ENCODE measurements at regions not wholly inside any gene's neighbourhood (a gene's known extent, or its start where the extent isn't known, plus 50 kb on each side); places are given as distances from the start of the nearest gene placed in this dataset.
"Not testable (repeated sequence)": the region's sequence is repeated elsewhere in the genome, so short reads cannot be mapped to it uniquely, and the experiment has no call there.

DNA sequence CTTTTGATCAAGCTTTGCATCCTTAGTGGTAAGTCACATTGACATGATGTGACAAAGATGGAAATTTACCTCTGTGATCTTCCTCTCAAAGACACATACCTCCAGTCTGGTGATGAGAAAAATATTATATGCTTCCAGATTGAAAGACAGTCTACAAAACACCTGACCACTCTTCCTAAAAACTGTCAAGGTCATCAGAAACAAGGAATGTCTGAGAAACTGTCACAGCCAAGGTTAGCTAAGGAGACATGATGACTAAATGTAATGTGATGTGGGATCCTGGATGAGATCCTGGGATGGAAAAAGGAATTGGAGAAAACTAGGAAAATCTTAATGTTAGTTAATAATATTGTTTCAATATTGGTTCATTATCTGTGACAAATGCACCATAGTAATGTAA is 226.6 kb upstream of the ST6GAL2 start:
- Mint-ChIP-seq H3K27me3 (no peaks in the 10 kb centered on the region), H3K36me3 (ENCODE audit: insufficient read depth) (no peaks in the 10 kb centered on the region), H3K4me3 (no peak overlapping the region), H3K9me3 (peaks cover 4 to 17% of the 10 kb centered on the region in 2 donors), H3K4me1 (ENCODE audit: low read depth in 2 of 2) (no peaks in the 10 kb centered on the region), H3K27ac (no peak overlapping the region)
- DNase-seq: no peak
- no peak for ATAC-seq (replicated peaks)

DNA sequence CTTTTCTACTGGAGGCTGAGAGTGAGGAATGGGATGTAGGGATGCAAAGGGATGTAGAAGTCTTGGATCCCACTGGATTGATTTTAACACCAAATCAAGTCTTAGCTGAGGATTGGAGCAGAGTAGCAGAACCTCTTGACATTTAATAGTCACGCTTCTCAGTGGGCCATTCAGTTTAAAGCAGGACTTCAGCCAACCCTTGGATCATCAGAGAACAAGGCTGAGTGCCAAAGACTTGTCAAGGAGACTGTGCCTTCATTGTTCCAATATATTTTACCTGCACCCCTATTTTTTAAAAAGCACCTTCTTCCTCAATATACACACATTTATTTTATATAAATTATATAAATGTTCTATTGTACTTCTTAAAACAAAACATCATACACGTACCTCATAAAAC is 242.4 kb upstream of the ST6GAL2 start:
- Mint-ChIP-seq H3K4me3 (no peak overlapping the region), H3K9me3 (no peaks in the 10 kb centered on the region), H3K27me3 (no peaks in the 10 kb centered on the region), H3K36me3 (ENCODE audit: insufficient read depth) (no peaks in the 10 kb centered on the region), H3K27ac (no peak overlapping the region), H3K4me1 (ENCODE audit: low read depth in 2 of 2) (no peaks in the 10 kb centered on the region)
- no peak for ATAC-seq (replicated peaks)
- no peak for DNase-seq

DNA sequence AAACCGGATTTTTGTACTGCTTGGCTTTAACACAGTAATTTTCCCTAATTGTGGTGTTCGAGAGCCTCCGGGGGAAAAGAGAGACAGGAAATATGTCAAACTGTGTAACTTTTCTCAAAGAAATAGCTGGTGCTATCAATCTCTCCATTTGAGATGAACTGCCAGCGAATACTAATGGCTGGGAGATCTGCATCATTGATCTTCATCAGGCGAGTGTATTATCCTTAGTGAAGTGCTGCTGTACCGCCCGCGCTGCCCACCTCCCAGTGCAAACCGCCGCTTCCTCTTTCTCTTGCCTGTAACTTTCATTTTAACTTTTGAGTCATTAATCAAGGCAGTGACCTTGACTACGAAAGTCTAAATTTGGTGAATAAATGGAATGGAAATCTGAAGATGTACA is 246.1 kb upstream of the ST6GAL2 start:
- H3K27ac Mint-ChIP-seq: no peak overlapping the region
- DNase-seq: no peak
- no peak overlapping the region for H3K4me3 Mint-ChIP-seq
- no peaks in the 10 kb centered on the region for H3K4me1 Mint-ChIP-seq (ENCODE audit: low read depth in 2 of 2)
- H3K9me3 Mint-ChIP-seq: no peaks in the 10 kb centered on the region
- no peaks in the 10 kb centered on the region for H3K36me3 Mint-ChIP-seq (ENCODE audit: insufficient read depth)
- ATAC-seq (replicated peaks): no peak
- H3K27me3 Mint-ChIP-seq: no peaks in the 10 kb centered on the region

DNA sequence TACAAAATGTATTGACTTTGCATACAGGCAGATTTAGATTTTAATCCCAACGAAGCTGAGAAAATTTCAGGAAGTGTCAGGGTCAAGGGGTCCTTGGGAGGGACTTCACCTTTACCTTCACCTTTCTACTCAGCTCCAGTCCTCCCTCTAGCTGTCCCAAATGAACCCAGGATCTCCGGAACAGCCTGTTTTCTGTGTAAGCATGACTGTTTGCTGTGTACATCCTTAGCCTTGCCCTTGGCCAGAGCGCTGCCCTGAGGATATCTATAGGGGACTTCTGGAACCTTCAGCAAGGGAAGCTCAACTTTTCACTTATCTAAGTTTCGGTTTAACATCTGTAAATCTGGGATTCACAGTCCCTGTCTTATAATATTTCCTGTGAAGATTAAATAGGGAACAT is 246.8 kb upstream of the ST6GAL2 start:
- Mint-ChIP-seq H3K27ac (no peak overlapping the region), H3K9me3 (no peaks in the 10 kb centered on the region), H3K4me1 (ENCODE audit: low read depth in 2 of 2) (no peaks in the 10 kb centered on the region), H3K4me3 (no peak overlapping the region), H3K36me3 (ENCODE audit: insufficient read depth) (no peaks in the 10 kb centered on the region), H3K27me3 (no peaks in the 10 kb centered on the region)
- no peak for DNase-seq
- no peak for ATAC-seq (replicated peaks)

DNA sequence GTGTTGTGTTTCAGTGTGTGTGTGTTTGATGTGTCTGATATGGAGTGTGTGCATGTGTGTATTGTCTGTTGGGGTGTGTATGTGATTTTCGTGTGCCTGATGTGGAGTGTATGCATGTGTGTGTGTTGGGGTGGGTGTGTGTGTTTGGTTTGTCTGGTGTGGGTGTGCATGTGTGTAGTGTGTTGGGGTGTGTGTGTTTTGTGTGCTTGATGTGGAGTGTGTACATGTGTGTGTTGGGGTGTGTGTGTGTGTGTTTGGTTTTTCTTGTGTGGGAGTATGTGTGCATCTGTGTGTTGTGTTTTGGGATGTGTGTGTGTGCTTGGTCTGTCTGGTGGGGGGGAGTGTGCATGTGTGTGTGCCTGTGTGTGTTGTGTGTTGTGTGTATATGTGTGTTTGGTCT is 247.4 kb upstream of the ST6GAL2 start:
- Mint-ChIP-seq H3K4me3 (no peak overlapping the region), H3K4me1 (ENCODE audit: low read depth in 2 of 2) (no peaks in the 10 kb centered on the region), H3K36me3 (ENCODE audit: insufficient read depth) (no peaks in the 10 kb centered on the region), H3K9me3 (no peaks in the 10 kb centered on the region), H3K27ac (no peak overlapping the region), H3K27me3 (no peaks in the 10 kb centered on the region)
- DNase-seq (no peak), ATAC-seq (replicated peaks) (no peak)

DNA sequence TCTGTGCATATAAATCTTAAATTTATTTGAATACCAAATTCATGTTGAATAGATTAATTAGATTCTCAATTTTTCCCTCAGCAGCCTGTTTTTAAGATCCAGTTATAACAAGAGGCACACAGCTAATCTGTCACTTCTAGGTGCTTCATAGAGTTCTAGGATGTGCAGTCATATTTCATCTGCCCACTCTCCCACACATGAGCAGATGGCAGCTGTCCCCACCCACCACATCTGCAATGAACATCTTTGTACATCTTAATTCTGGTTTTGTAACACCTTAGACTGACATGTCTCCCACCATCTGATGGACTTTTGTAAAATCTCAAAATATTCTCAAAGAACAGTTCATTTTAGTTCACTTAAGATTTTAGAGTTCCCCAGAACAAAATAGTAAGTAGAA is 250.8 kb upstream of the ST6GAL2 start:
- DNase-seq (no peak), ATAC-seq (replicated peaks) (no peak)
- Mint-ChIP-seq H3K4me1 (ENCODE audit: low read depth in 2 of 2) (no peaks in the 10 kb centered on the region), H3K27me3 (no peaks in the 10 kb centered on the region), H3K36me3 (ENCODE audit: insufficient read depth) (no peaks in the 10 kb centered on the region), H3K9me3 (no peaks in the 10 kb centered on the region), H3K4me3 (no peak overlapping the region), H3K27ac (no peak overlapping the region)

DNA sequence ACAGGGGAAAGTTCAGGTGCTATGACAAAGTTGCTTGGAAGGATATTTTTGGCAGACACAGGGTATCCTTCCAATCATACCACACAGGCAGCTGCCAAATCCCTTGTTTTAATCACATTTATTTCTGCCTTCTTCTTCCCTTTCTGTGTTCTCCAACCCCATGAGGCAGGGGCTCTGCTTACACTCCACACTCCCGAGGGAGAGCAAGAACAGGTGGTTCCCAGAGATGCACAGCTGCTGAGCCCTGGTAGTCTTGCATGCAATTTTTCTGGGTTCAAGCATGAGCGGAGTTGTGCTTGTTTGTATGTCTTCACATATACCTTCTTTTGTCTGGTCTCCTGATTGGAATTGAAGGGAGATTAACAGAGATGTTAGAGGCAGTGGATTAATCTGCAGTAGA is 251.7 kb upstream of the ST6GAL2 start:
- peaks cover 0 to 5% of the 10 kb centered on the region in 2 donors for H3K9me3 Mint-ChIP-seq
- no peaks in the 10 kb centered on the region for H3K36me3 Mint-ChIP-seq (ENCODE audit: insufficient read depth)
- DNase-seq (no peak), ATAC-seq (replicated peaks) (no peak)
- H3K27ac Mint-ChIP-seq: no peak overlapping the region
- H3K4me1 Mint-ChIP-seq (ENCODE audit: low read depth in 2 of 2): no peaks in the 10 kb centered on the region
- H3K27me3 Mint-ChIP-seq: no peaks in the 10 kb centered on the region
- no peak overlapping the region for H3K4me3 Mint-ChIP-seq

DNA sequence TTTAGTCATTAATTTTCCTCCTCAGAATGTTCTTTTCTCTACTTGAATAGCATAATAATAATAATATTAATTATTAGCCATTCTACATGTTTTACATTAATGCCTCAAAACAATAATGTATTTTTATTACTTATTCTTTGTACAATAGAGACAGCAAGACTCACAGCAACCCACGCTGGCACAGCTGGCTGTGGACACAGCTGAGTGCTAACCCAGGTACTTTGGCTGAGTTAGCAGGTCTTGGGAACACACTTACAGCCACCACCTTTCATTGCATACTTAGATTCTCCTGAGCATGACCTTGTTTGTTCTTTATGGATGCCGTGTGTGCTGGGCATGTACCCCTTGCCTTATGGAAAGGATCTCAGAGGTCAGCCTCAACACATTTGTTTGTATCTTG is 260.2 kb upstream of the ST6GAL2 start:
- no peak overlapping the region for H3K4me3 Mint-ChIP-seq
- H3K36me3 Mint-ChIP-seq (ENCODE audit: insufficient read depth): no peaks in the 10 kb centered on the region
- ATAC-seq (replicated peaks) (no peak), DNase-seq (no peak)
- no peaks in the 10 kb centered on the region for H3K27me3 Mint-ChIP-seq
- H3K9me3 Mint-ChIP-seq: peaks cover 0 to 8% of the 10 kb centered on the region in 2 donors
- no peaks in the 10 kb centered on the region for H3K4me1 Mint-ChIP-seq (ENCODE audit: low read depth in 2 of 2)
- no peak overlapping the region for H3K27ac Mint-ChIP-seq

DNA sequence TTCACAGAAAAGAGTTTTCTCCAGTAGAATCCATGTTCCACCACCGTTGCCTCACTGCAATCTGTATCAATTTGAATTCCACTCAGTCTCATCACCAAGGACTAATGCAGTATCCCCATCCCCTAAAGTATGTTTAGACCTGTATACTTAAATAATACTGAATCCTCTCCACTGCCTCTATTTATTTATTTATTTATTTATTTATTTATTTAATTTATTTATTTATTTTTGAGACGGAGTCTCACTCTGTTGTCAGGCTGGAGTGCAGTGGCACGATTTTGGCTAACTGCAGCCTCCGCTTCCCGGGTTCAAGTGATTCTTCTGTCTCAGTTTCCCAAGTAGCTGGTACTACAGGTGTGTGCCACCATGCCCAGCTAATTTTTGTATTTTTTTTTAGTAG is 260.7 kb upstream of the ST6GAL2 start:
- not testable (repeated sequence) for ATAC-seq (replicated peaks); H3K9me3 Mint-ChIP-seq; DNase-seq; H3K36me3 Mint-ChIP-seq (ENCODE audit: insufficient read depth); H3K27ac Mint-ChIP-seq; H3K4me3 Mint-ChIP-seq; H3K4me1 Mint-ChIP-seq (ENCODE audit: low read depth in 2 of 2); H3K27me3 Mint-ChIP-seq

DNA sequence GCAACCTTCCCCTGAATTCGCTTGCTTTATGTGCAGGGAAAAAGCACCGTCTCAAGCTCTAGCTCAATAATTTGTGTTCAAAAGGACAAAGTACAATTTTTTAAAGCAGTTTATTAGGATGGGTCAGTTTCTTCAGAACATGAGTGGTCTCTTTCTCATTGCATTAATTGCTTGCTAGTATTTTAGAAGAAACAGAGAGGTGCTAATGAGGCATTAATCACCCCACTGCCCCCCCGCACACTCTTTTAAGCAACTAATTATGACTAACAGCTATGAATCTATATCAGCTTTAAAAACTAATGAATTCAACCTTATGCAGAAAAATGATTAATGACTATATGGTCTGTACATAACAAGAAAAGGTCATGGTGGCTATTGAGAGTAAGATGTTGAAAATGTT is 262.1 kb upstream of the ST6GAL2 start:
- Mint-ChIP-seq H3K9me3 (peaks cover 0 to under 1% of the 10 kb centered on the region in 2 donors), H3K36me3 (ENCODE audit: insufficient read depth) (no peaks in the 10 kb centered on the region), H3K27me3 (no peaks in the 10 kb centered on the region), H3K27ac (no peak overlapping the region), H3K4me1 (ENCODE audit: low read depth in 2 of 2) (no peaks in the 10 kb centered on the region), H3K4me3 (no peak overlapping the region)
- ATAC-seq (replicated peaks) (no peak), DNase-seq (no peak)

DNA sequence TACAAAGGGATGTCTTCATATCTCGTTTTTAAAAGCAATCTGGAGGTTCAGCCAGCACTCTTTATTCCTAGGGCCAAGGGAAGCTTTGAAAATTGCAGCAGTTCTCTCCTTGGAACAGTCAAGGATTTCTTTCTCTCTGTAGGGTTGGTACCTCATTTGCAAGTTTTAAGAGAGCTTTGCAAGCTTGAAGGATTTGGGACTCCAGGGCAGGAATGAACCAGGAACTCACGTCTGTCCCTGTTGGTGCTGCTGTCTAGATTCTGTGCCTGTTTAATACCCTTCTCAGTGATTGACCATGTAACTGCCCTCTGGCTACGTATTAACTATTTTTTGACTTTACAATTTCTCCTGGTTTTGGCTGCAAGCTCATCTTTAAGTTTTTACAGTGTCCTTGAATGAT is 262.5 kb upstream of the ST6GAL2 start:
- H3K27ac Mint-ChIP-seq: no peak overlapping the region
- no peaks in the 10 kb centered on the region for H3K9me3 Mint-ChIP-seq
- H3K36me3 Mint-ChIP-seq (ENCODE audit: insufficient read depth): no peaks in the 10 kb centered on the region
- no peak for DNase-seq
- no peaks in the 10 kb centered on the region for H3K4me1 Mint-ChIP-seq (ENCODE audit: low read depth in 2 of 2)
- no peak for ATAC-seq (replicated peaks)
- no peak overlapping the region for H3K4me3 Mint-ChIP-seq
- H3K27me3 Mint-ChIP-seq: no peaks in the 10 kb centered on the region

DNA sequence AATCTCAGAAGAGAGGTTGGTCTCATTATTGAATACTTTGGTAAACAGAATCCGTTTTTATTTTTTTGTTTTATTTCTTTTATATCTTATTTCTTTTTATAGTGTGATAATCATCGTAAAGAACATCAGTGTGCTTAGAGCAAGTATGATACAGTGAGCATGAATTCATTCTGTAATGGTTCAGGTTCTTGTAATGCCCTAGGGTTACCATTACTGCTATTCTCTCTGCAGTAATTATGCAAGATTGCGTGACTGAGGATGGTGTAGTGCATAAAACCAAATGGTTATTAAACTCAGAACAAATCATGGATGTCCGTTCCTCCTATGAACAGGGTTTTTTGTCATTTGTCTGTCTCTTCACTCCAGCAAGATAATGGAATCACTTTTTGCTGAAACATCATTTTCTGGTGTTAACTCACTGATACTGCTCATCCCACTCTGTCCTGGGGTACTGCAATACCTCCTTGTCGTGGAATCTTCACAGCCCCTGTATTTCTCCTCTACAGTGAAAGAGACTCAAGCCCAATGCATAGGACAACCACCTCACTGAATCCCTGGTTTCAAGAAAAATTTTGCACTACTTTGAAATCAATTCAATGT is 274.8 kb upstream of the ST6GAL2 start:
- Mint-ChIP-seq H3K4me3 (no peak overlapping the region), H3K27ac (no peak overlapping the region), H3K36me3 (ENCODE audit: insufficient read depth) (no peaks in the 10 kb centered on the region), H3K4me1 (ENCODE audit: low read depth in 2 of 2) (no peaks in the 10 kb centered on the region), H3K9me3 (peaks cover 4 to 8% of the 10 kb centered on the region in 2 donors), H3K27me3 (no peaks in the 10 kb centered on the region)
- ATAC-seq (replicated peaks): no peak
- DNase-seq: no peak

DNA sequence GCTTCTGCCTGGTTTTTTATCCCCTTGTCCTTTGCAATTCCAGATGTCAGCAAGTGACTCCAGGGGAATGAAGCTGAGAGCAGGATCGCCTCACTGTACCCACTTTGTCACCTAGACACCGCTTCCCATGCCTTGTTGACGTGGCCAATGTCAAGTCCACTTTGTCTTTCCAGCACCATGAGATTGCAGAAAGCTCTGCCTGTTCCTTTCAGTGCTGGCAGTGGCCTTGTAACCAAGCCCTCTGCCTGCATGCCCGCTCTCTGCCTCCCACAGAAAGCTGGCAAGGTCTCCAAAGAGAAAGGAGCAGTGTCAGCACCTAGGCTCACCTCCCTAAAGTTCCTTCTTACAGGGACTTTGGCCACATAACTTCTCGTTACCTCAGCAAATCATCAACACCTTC is 282.2 kb upstream of the ST6GAL2 start:
- ATAC-seq (replicated peaks) (no peak), DNase-seq (no peak)
- Mint-ChIP-seq H3K27ac (no peak overlapping the region), H3K4me3 (no peak overlapping the region), H3K36me3 (ENCODE audit: insufficient read depth) (peaks cover 2% of the 10 kb centered on the region), H3K27me3 (no peaks in the 10 kb centered on the region), H3K4me1 (ENCODE audit: low read depth in 2 of 2) (no peaks in the 10 kb centered on the region), H3K9me3 (peaks cover 8 to 18% of the 10 kb centered on the region in 2 donors)

DNA sequence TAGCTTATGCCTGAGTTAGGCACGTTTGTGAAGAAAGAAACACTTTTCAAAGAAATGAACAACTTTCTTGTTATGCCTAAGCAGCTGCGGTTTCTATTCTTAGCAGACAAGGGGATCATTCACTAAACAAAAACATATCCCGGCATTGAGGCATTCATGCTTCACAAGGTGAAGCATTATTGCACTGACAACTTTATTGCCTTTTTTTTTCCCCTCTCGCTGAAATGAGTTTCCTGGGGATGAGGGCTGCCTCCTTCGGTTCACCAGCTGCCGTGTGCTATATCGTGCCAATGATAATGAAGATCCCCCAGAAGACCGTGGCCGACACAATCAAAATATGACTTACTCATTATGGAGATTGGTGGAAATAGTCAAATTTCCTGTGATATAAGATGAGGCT is 288.2 kb upstream of the ST6GAL2 start:
- Mint-ChIP-seq H3K27ac (no peak overlapping the region), H3K4me3 (no peak overlapping the region), H3K9me3 (no peaks in the 10 kb centered on the region), H3K4me1 (ENCODE audit: low read depth in 2 of 2) (no peaks in the 10 kb centered on the region), H3K36me3 (ENCODE audit: insufficient read depth) (peaks cover 2% of the 10 kb centered on the region), H3K27me3 (no peaks in the 10 kb centered on the region)
- DNase-seq (no peak), ATAC-seq (replicated peaks) (no peak)

DNA sequence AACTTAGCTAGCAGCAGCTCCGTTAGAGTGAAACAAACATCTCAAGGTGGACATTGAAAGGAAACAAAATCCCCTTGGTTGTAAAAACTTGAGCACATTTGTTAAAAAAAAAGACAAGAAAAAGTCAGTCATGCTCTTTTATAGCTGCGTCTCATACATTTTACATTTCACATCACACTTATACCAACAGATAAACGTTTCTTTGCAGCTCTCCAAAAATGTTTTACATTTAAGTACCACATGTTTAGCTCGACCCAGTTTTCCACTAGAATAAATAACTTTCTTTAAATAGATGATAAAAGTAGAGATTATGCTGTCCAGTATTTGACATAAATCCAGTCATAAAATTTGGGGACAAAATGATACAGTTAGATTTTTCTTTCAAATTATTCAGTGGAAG is 297.0 kb upstream of the ST6GAL2 start:
- Mint-ChIP-seq H3K4me1 (ENCODE audit: low read depth in 2 of 2) (no peaks in the 10 kb centered on the region), H3K4me3 (no peak overlapping the region)
- no peak for DNase-seq

More for the DNA sequence above, 297.0 kb upstream of the ST6GAL2 start:
- H3K36me3 Mint-ChIP-seq (ENCODE audit: insufficient read depth): no peaks in the 10 kb centered on the region
- no peak for ATAC-seq (replicated peaks)
- peaks cover 2 to 5% of the 10 kb centered on the region in 2 donors for H3K9me3 Mint-ChIP-seq
- H3K27ac Mint-ChIP-seq: no peak overlapping the region
- H3K27me3 Mint-ChIP-seq: no peaks in the 10 kb centered on the region

All from effector memory CD8-positive, alpha-beta T cell (primary cell).